Adipocyte (in vitro differentiated cells): ENCODE measurements at regions not wholly inside any gene's neighbourhood (a gene's known extent, or its start where the extent isn't known, plus 50 kb on each side); places are given as distances from the start of the nearest gene placed in this dataset.
"Not testable (repeated sequence)": the region's sequence is repeated elsewhere in the genome, so short reads cannot be mapped to it uniquely, and the experiment has no call there.

Experiments used
- DNase-seq: peaks from one replicate; pipeline ENCODE4 v3.0.0-alpha.2; 2015; ENCODE audit warnings: low read depth
- H3K27me3 ChIP-seq: replicated peaks from 2 replicates; pipeline ENCODE4 v1.7.0; 2013; ENCODE audit warnings: mild to moderate bottlenecking, low read length, moderate library complexity; ENCODE audit not compliant: control insufficient read depth, insufficient read depth
- H3K36me3 ChIP-seq: 2 replicates; pipeline ENCODE4 v1.7.0; 2013; ENCODE audit warnings: low read length, mild to moderate bottlenecking, moderate library complexity; ENCODE audit not compliant: control insufficient read depth, insufficient read depth, severe bottlenecking
- H3K4me1 ChIP-seq: 2 replicates; pipeline ENCODE4 v1.7.0; 2013; ENCODE audit warnings: mild to moderate bottlenecking, low read length, moderate library complexity; ENCODE audit not compliant: control insufficient read depth, insufficient read depth
- H3K4me3 ChIP-seq: 2 replicates; pipeline ENCODE4 v1.7.0; 2013; ENCODE audit warnings: mild to moderate bottlenecking, low read length, moderate library complexity
- H3K9ac ChIP-seq: 2 replicates; pipeline ENCODE4 v1.7.0; 2013; ENCODE audit warnings: mild to moderate bottlenecking, low read length, moderate library complexity
- H3K9me3 ChIP-seq: 2 replicates; pipeline ENCODE4 v1.7.0; 2013; ENCODE audit warnings: mild to moderate bottlenecking, low read length, moderate library complexity; ENCODE audit not compliant: control insufficient read depth

DNA sequence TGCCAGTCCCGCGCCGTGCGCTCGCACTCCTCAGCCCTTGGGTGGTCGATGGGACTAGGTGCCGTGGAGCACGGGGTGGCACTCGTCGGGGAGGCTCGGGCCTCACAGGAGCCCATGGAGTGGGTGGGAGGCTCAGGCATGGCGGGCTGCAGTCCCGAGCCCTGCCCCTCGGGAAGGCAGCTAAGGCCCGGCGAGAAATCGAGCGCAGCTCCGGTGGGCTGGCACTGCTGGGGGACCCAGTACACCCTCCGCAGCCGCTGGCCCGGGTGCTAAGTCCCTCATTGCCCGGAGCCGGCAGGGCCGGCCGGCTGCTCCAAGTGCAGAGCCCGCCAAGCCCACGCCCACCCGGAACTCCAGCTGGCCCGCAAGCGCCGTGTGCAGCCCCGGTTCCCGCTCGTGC, 756.9 kb upstream of the SOX11 start:
- H3K36me3 ChIP-seq, H3K4me1 ChIP-seq, H3K9ac ChIP-seq, H3K4me3 ChIP-seq, H3K9me3 ChIP-seq, DNase-seq, H3K27me3 ChIP-seq: not testable (repeated sequence)

DNA sequence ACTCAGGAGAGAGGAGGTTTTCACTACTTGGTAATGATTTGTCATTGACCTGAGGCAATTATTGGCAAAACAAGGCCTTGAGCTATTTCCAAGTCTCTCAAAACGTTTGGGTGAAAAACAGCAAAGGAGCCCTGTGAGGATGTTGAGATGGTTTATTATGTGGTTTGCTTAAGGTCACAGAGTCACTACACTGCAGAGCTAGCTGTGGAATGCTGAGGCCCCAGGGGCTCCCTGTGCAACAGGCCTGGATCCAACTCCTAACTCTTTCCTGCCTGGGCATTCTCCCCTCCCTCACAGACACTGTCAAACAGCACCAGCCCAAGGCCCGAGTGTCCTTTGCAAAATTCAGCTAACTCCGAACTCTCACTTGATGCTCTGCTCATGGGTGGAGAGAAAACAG, 754.6 kb upstream of the SOX11 start:
- Histone ChIP-seq H3K27me3 (no peaks in the 10 kb centered on the region), H3K36me3 (no peaks in the 10 kb centered on the region), H3K9me3 (no peaks in the 10 kb centered on the region), H3K4me3 (no peak overlapping the region), H3K4me1 (no peaks in the 10 kb centered on the region), H3K9ac (no peak overlapping the region)
- no peak for DNase-seq

DNA sequence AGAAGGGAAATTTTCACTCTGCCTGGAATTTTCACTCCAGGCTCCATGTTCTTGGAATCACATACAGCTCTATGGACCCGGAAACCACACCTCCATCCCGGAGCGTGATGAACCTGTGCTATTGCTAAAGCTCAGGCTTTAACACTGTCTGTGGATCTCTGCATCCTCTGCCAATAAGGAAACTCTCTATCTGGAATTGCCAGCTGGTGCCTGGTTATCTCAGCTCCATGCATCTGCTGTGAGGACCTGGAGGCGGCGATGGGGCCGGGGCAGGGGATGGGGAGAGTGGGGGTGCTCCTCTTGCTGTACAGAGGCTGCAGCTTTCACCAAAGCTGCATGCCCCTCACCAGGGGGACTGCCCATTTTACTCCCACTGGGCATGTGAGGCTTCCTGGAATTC, 754.0 kb upstream of the SOX11 start:
- no peak for DNase-seq
- no peaks in the 10 kb centered on the region for H3K27me3 ChIP-seq
- no peaks in the 10 kb centered on the region for H3K36me3 ChIP-seq
- no peak overlapping the region for H3K4me3 ChIP-seq
- H3K9me3 ChIP-seq = no peaks in the 10 kb centered on the region
- H3K4me1 ChIP-seq = no peaks in the 10 kb centered on the region
- H3K9ac ChIP-seq = no peak overlapping the region

DNA sequence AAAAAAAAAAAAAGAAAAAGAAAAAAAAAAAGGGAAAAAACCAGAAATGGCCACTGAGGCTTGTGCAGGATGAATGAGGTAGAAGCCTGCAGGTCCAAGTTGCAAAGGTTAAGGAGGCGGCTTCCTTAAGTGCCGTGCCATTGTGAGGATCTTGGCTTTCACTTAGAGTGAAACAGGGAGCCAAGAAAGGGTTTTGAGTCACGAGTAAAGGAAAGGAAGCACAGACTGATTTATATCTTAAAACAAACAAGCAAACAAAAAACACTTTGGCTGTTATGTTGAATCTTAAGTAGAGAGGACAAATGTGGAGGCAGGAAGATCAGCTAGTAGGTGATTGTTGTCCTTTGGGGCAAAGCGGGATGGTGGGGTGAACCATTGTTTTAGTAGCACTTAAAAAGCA, 749.7 kb upstream of the SOX11 start:
- no peaks in the 10 kb centered on the region for H3K36me3 ChIP-seq
- no peaks in the 10 kb centered on the region for H3K9me3 ChIP-seq
- no peaks in the 10 kb centered on the region for H3K27me3 ChIP-seq
- no peaks in the 10 kb centered on the region for H3K4me1 ChIP-seq
- H3K9ac ChIP-seq = no peak overlapping the region
- DNase-seq = no peak
- H3K4me3 ChIP-seq = no peak overlapping the region

DNA sequence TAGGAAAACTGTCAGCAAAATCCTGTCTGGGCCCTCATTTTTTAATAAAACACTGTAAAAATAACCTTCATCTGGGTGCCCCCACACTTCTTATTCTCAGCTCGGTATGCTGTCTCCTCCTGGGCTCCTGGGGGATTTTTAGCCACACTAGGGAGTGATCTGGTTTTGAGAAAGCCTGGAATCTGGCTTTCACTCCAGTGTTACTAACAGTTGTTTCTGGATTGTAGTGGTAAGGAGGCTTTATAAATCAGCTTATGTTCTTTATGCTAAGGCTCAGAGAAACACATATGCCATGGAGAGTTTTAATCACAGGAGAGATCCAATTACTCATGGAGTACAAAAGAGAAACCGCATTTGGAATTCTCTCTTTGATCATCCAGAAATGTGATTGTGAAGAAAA, 744.3 kb upstream of the SOX11 start:
- no peaks in the 10 kb centered on the region for H3K4me1 ChIP-seq

DNA sequence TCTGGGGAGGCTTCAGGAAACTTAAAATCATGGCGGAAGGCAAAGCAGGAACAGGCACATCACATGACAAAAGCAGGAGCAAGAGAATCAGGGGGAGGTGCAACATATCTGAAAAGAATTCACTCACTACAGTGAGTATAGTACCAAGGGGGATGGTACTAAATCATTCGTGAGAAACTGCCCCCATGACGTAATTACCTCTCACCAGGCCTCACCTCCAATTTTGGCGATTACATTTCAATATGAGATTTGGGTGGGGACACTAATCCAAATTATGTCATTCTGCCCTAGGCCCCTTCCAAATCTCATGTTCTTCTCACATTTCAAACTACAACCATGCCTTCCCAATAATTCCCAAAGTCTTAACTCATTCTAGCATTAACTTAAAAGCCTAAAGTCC, 740.8 kb upstream of the SOX11 start:
- Histone ChIP-seq H3K27me3 (no peaks in the 10 kb centered on the region), H3K4me3 (no peak overlapping the region), H3K9me3 (no peaks in the 10 kb centered on the region), H3K36me3 (no peaks in the 10 kb centered on the region), H3K9ac (no peak overlapping the region), H3K4me1 (no peaks in the 10 kb centered on the region)
- DNase-seq = no peak

More for the DNA sequence above, 744.3 kb upstream of the SOX11 start:
- no peak for DNase-seq
- Histone ChIP-seq H3K36me3 (no peaks in the 10 kb centered on the region), H3K27me3 (no peaks in the 10 kb centered on the region), H3K4me3 (no peak overlapping the region), H3K9ac (no peak overlapping the region), H3K9me3 (no peaks in the 10 kb centered on the region)

DNA sequence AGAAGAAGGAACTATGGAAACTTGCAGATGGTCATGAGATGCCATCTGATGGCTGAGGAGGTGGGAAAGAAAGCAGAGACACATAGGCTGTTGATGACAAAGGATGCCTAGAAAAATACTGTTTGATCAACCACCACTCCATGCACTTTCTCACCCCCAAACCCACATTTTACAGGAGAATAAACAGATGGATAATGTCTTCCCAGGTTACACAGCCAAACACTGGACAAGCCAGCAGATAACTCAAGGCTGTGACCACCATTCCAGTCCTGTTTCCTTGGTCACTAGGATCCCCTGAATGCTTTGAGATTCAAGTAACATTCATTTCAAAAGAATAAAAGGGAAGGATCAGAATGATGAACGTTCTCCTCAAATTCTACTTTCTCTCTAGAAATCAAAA, 733.0 kb upstream of the SOX11 start:
- no peak overlapping the region for H3K4me3 ChIP-seq
- no peaks in the 10 kb centered on the region for H3K4me1 ChIP-seq
- DNase-seq = no peak
- no peaks in the 10 kb centered on the region for H3K9me3 ChIP-seq
- H3K27me3 ChIP-seq = no peaks in the 10 kb centered on the region
- H3K9ac ChIP-seq = no peak overlapping the region
- no peaks in the 10 kb centered on the region for H3K36me3 ChIP-seq

DNA sequence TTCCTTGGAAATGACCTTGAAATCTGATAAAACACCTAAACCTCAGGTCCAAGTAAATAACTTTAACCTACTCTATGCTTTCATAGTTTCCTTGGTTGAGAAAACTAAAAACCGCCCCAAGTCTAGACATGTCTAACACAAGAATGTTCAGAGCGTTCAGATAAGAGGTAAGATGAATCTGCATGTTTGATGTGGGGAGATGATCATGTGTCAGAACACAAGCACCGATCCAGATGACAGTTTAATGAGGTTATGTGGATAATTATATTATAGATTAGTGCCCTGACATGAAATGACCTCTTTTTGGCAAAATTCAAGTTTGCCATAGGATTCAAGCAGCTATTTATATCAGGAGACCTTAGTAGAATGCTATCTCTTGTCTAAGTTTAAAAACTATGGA, 729.8 kb upstream of the SOX11 start:
- DNase-seq = no peak
- Histone ChIP-seq H3K4me1 (no peaks in the 10 kb centered on the region), H3K9ac (no peak overlapping the region), H3K9me3 (no peaks in the 10 kb centered on the region), H3K27me3 (no peaks in the 10 kb centered on the region), H3K36me3 (no peaks in the 10 kb centered on the region), H3K4me3 (no peak overlapping the region)

DNA sequence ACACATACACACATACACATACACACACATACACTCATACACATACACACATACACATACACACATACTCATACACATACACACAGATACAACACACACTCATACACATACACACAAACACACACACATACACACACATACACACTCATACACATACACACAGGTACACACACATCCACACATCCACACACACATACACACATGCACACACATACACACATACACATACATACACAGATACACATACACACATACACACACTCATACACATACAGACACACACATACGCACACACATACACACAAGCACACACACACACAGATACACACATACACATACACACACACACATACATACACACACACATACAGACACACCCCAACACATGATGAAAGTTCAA, 729.1 kb upstream of the SOX11 start:
- no peaks in the 10 kb centered on the region for H3K27me3 ChIP-seq
- no peaks in the 10 kb centered on the region for H3K36me3 ChIP-seq
- H3K4me1 ChIP-seq = no peaks in the 10 kb centered on the region
- no peak overlapping the region for H3K9ac ChIP-seq
- H3K4me3 ChIP-seq = no peak overlapping the region
- H3K9me3 ChIP-seq = no peaks in the 10 kb centered on the region
- no peak for DNase-seq

DNA sequence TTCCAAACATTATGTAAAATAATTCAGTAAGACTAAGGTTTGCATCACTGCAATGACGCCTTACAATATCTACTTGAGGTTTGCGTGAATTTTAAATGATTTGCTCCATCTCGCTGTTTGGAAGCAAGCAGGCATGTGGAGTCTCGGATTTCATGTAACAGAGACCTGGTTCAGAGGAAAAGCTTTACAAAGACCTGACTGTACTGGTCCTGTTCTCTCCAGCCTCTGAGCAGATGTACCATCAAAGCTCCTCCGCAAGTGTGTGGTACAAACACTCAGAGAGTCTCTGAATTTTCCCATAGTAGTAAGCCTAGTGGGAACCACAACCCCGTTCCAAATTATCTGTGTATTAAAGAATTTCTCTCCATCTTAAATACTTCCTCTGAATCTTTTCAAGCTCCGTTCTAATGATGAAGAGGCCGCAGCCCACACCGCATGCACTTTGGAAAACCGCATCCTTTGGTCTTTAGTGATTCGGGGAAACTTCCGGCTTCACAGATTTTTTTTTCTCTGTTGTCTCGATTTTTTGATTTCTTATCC, 728.1 kb upstream of the SOX11 start:
- no peak for DNase-seq
- no peaks in the 10 kb centered on the region for H3K27me3 ChIP-seq

DNA sequence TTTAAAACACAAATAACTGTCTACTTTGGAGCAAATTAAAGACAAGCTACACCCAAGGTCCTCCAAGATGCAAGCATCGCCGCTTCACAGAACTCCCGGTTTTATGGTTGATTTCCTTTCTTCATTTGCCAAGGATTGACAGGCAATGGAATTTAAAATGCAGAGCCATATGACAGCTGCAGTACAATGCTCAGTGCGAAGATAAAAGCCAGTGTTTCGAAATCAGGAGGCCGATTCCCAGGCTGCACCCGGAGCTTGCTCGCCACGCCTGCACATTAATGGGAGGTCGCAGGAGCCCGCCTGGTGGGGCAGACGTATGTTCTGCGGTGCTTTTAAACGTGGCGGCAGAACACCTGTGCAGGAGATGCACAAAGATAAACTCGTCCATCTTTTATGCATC, 727.6 kb upstream of the SOX11 start:
- Histone ChIP-seq H3K9me3 (no peaks in the 10 kb centered on the region), H3K9ac (no peak overlapping the region), H3K4me3 (no peak overlapping the region), H3K4me1 (no peaks in the 10 kb centered on the region), H3K36me3 (no peaks in the 10 kb centered on the region), H3K27me3 (no peaks in the 10 kb centered on the region)
- DNase-seq = no peak

More for the DNA sequence above, 728.1 kb upstream of the SOX11 start:
- H3K36me3 ChIP-seq = no peaks in the 10 kb centered on the region
- H3K4me3 ChIP-seq = no peak overlapping the region
- no peaks in the 10 kb centered on the region for H3K9me3 ChIP-seq
- H3K9ac ChIP-seq = no peak overlapping the region
- H3K4me1 ChIP-seq = no peaks in the 10 kb centered on the region

DNA sequence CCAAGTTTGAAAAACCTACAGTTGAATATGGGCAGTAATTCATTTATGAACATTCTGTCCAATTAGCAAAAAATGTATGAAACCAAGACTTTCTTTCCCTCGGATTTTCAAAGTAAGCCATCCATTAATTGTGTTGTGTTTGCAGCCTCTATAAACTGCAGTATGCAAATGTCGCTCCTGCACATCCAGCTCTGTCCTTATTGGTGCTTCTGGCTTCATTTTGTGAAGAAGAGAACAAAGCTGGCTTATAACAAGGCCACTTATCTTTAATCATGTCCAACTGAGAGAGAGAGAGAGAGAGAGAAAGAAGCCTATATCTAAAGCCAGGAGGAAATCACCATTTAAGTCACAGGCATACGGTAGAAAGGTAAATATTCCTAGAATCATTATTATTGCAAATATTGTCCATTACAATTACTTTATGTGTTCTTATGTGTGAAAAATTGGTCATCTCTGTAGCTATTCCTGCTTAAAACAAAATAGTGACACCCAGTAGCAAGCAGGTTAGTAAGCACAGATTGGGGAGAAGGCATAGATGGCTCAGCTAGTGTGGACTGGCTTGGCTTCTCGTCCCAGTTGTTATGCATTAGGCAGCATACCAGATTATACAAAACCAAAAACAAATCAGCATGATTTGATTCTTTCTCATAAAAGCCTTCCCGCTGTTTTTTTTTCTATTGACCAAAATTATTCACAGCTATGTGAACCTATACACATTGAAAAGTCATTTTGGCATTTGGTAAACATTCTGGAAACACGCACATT, 726.4 kb upstream of the SOX11 start:
- H3K4me1 ChIP-seq = no peaks in the 10 kb centered on the region
- H3K4me3 ChIP-seq = no peak overlapping the region
- DNase-seq = no peak
- H3K27me3 ChIP-seq = no peaks in the 10 kb centered on the region
- H3K9me3 ChIP-seq = no peaks in the 10 kb centered on the region
- H3K36me3 ChIP-seq = no peaks in the 10 kb centered on the region
- no peak overlapping the region for H3K9ac ChIP-seq
